ENCODE measurements at regions not wholly inside any gene's neighbourhood (a gene's known extent, or its start where the extent isn't known, plus 50 kb on each side); places are given as distances from the start of the nearest gene placed in this dataset.

DNA sequence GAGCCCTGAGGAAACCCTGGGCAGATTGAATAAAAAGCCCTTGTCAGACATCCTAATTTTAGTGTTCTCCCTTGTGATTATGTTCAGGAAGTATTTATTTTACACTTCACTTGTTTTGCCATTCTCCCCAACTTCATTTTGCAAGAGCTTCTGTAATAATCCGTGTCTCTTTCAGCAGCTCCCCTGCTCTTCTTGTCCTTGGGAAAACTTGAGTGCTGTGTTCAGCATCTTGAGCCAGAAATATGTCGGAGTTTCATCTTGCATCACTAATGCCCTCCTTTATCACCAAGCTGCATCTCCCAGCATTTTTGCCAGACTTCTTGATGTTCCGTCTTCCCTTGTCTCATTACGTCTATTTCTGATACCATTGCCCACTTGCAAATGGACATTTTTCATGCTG is 486.5 kb upstream of the EEF2KMT start:
- Histone ChIP-seq H3K9me3 (no peaks in the 10 kb centered on the region), H3K4me3 (no peak overlapping the region), H3K36me3 (replicated peaks in 1 of 2; ENCODE audit: insufficient read depth in 1 of 2, low read depth in 2 of 2) (no peaks in the 10 kb centered on the region), H3K27me3 (no peaks in the 10 kb centered on the region), H3K27ac (no peak overlapping the region), H3K4me1 (no peaks in the 10 kb centered on the region)
- 58 to 71% methylated on average over 4 of the region's 4 CpGs for WGBS, 2 donors
- ATAC-seq (no peak), DNase-seq (no peak)
- intact Hi-C loops (cut with DNase I), result no loop called here
- TF ChIP-seq, protein P1, sequence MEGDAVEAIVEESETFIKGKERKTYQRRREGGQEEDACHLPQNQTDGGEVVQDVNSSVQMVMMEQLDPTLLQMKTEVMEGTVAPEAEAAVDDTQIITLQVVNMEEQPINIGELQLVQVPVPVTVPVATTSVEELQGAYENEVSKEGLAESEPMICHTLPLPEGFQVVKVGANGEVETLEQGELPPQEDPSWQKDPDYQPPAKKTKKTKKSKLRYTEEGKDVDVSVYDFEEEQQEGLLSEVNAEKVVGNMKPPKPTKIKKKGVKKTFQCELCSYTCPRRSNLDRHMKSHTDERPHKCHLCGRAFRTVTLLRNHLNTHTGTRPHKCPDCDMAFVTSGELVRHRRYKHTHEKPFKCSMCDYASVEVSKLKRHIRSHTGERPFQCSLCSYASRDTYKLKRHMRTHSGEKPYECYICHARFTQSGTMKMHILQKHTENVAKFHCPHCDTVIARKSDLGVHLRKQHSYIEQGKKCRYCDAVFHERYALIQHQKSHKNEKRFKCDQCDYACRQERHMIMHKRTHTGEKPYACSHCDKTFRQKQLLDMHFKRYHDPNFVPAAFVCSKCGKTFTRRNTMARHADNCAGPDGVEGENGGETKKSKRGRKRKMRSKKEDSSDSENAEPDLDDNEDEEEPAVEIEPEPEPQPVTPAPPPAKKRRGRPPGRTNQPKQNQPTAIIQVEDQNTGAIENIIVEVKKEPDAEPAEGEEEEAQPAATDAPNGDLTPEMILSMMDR (IDR thresholded peaks at IDR 0.05), result no peak
- TF ChIP-seq POLR2A (IDR thresholded peaks at IDR 0.05), result no peak

DNA sequence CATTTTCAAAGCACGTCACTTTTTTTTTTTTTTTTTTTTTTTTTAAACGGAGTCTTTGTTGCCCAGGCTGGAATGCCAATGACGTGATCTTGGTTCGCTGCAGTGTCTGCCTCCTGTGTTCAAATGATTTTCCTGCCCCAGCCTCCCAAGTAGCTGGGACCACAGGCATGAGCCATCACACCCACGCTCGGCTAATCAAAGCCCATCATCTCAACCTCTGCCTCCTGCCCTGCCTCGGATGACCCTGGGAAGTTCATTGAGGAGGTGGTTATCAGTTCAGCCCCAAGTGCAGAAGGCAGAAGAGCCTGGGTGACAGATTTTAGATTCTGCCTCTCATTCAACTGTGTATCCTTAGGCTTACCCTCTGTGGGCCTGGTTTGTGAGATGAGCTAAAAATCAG is 484.9 kb upstream of the EEF2KMT start:
- ATAC-seq, result no peak
- TF ChIP-seq POLR2A (IDR thresholded peaks at IDR 0.05), result no peak
- TF ChIP-seq, protein P1 (IDR thresholded peaks at IDR 0.05), result no peak
- no peak for DNase-seq
- Histone ChIP-seq H3K36me3 (replicated peaks in 1 of 2; ENCODE audit: insufficient read depth in 1 of 2, low read depth in 2 of 2) (no peaks in the 10 kb centered on the region), H3K27ac (no peak overlapping the region), H3K9me3 (no peaks in the 10 kb centered on the region), H3K4me1 (no peaks in the 10 kb centered on the region), H3K27me3 (no peaks in the 10 kb centered on the region), H3K4me3 (no peak overlapping the region)
- intact Hi-C loops (cut with DNase I), result no loop called here
- 49 to 59% methylated on average over 7 of the region's 7 CpGs for WGBS, 2 donors

DNA sequence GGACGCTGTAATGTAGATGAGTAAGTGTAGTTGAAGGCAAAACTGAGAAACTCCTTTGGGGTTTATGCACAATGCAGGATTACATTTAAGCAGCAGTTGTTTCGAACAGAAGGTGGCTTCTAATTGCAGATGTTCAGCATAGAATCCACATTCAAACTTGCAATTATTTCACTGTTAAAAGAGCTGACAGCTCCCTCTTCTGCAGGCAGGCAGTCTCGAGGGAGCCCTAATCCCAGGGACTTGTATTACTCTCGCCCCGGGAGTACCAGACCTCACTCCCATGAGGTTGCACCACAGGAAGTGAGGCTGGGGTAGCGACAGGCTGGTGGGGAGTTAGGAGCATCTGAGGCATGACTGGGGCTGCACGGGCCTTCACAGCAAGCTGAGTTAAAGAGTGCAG is 484.3 kb upstream of the EEF2KMT start:
- no peak overlapping the region for H3K27ac ChIP-seq
- DNase-seq, result no peak
- H3K9me3 ChIP-seq, result no peaks in the 10 kb centered on the region
- no peaks in the 10 kb centered on the region for H3K27me3 ChIP-seq
- intact Hi-C loops (cut with DNase I), result no loop called here
- no peaks in the 10 kb centered on the region for H3K36me3 ChIP-seq (replicated peaks in 1 of 2; ENCODE audit: insufficient read depth in 1 of 2, low read depth in 2 of 2)
- no peaks in the 10 kb centered on the region for H3K4me1 ChIP-seq
- H3K4me3 ChIP-seq, result no peak overlapping the region
- TF ChIP-seq, protein P1 (IDR thresholded peaks at IDR 0.05), result no peak
- TF ChIP-seq POLR2A (IDR thresholded peaks at IDR 0.05), result no peak
- WGBS, 2 donors, result 35 to 51% methylated on average over 7 of the region's 7 CpGs
- ATAC-seq, result no peak

DNA sequence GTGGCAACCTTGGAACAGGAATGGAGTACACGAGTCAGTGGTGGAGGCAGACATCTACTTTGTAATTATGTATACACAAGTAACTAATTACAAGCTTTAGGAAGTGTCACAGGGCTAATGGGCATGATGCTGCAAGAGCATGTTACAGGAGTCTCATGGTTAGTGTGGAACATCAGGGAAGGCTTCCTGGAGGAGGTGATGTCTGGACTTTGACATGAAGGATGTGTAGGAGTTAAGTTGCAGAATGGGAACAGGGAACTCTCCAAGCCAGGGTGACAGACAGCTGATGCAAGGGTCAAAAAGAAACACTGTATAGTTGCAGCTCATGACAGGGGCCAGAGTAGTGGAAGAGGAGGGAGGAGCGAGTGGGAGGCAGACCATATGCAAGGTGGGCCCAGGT is 483.8 kb upstream of the EEF2KMT start:
- no peaks in the 10 kb centered on the region for H3K4me1 ChIP-seq
- no peaks in the 10 kb centered on the region for H3K27me3 ChIP-seq
- DNase-seq (no peak), ATAC-seq (no peak)
- intact Hi-C loops (cut with DNase I), result no loop called here
- H3K36me3 ChIP-seq (replicated peaks in 1 of 2; ENCODE audit: insufficient read depth in 1 of 2, low read depth in 2 of 2), result no peaks in the 10 kb centered on the region
- H3K4me3 ChIP-seq, result no peak overlapping the region
- no peak overlapping the region for H3K27ac ChIP-seq
- no peaks in the 10 kb centered on the region for H3K9me3 ChIP-seq
- TF ChIP-seq, protein P1 (IDR thresholded peaks at IDR 0.05), result no peak
- TF ChIP-seq POLR2A (IDR thresholded peaks at IDR 0.05), result no peak
- 52 to 62% methylated on average over 2 of the region's 2 CpGs for WGBS, 2 donors

DNA sequence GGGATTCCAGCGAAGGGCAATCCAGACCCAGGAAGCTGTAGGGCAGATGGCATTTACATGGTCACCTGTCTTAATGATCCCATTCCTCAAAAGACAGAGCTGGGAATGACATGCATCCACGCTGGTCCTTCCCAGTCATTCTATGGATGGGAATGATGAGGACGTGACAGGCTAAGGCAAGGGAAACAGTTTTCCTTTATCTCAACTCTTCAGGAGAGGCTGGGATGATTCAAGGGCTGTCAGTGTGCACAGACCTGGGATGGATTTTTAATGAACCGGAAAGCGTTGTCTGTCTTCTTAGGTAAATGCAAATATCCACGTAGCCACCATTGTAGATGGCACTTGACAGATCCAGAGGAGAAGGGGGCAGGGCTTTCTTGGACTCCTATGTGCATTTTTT is 483.2 kb upstream of the EEF2KMT start:
- Histone ChIP-seq H3K27ac (no peak overlapping the region), H3K4me3 (no peak overlapping the region), H3K27me3 (no peaks in the 10 kb centered on the region), H3K36me3 (replicated peaks in 1 of 2; ENCODE audit: insufficient read depth in 1 of 2, low read depth in 2 of 2) (no peaks in the 10 kb centered on the region), H3K9me3 (no peaks in the 10 kb centered on the region), H3K4me1 (no peaks in the 10 kb centered on the region)
- ATAC-seq (no peak), DNase-seq (no peak)
- TF ChIP-seq, protein P1 (IDR thresholded peaks at IDR 0.05), result no peak
- no peak for TF ChIP-seq POLR2A (IDR thresholded peaks at IDR 0.05)
- intact Hi-C loops (cut with DNase I), result no loop called here
- 56% methylated on average over 6 of the region's 6 CpGs for WGBS, 2 donors
